SHP77 (cell line): ENCODE measurements at regions not wholly inside any gene's neighbourhood (a gene's known extent, or its start where the extent isn't known, plus 50 kb on each side); places are given as distances from the start of the nearest gene placed in this dataset.
"Not testable (repeated sequence)": the region's sequence is repeated elsewhere in the genome, so short reads cannot be mapped to it uniquely, and the experiment has no call there.

Experiments used
- DNase-seq, 2 experiments: peaks; one replicate each; lab custom pipeline; 2025; lab: John Stamatoyannopoulos, UW

- DNase-seq, result no peak
These were observed 841.3 kb upstream of the CTNND2 start for GRCh38 chr5:12745537-12745936.

GRCh38 chr5:12743582-12743981 is 839.3 kb upstream of the CTNND2 start:
- DNase-seq, result no peak

DNA sequence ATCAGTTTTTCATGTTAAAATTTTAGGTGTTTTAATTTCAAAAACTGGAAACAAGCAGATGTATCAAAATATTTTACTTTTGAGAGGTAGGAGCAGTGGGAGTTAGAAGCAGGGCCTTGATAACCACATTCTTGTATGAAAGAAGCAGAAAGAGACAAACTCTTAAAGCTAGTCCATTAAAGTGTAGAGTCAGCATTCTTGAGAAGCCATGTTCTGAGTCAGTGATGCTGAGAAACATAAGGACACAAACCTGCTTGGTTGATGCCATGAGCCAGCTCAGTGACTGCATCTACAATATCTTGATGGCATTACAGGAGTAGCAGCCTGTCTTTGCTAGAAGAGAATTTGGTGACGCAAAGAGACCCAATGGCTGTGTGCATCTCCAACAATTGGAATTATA is 826.1 kb upstream of the CTNND2 start:
- no peak for DNase-seq

- no peak for DNase-seq
These were observed 812.4 kb upstream of the CTNND2 start for GRCh38 chr5:12716664-12717063.

DNA sequence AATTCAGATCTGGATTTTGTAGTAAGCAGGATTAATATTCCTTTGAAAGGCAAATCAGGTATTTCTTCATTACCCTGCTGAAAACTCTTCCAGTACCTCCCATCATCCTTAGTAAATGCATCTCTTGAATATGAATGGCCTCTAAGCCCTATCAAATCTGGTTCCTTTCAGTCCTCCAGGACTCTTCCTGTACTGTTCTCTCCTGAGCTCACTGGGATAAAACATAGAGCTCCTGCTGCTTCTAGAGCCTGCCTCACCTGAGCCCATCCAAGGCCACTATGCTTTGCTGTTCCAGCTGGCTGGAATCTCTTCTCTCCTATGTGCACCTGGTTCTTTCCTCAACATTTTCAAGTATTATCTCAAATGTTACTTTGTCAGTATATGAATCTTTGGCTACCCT is 803.3 kb upstream of the CTNND2 start:
- no peak for DNase-seq

DNA sequence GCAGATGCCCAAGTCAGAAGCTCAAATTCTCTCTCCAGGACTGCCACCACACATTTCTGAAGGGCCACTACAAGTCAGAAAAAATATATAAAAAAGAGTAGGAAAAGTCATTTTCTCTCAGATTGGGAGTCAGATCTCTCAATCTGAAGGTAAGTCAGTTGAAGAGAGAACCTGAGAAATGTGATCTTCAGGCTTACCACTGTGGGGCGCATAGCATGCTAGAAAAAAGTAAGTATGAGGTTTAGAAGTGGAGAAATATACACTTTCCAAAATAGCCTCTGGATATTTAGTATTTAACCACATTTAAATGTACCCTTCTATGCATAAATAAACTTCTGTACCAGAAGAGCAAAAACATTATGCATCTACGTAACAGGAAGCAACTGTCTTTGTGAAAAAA is 800.7 kb upstream of the CTNND2 start:
- no peak for DNase-seq

GRCh38 chr5:12703254-12703653 is 799.0 kb upstream of the CTNND2 start:
- no peak for DNase-seq

- DNase-seq, result no peak
These were observed 791.4 kb upstream of the CTNND2 start for GRCh38 chr5:12695651-12696050.

DNA sequence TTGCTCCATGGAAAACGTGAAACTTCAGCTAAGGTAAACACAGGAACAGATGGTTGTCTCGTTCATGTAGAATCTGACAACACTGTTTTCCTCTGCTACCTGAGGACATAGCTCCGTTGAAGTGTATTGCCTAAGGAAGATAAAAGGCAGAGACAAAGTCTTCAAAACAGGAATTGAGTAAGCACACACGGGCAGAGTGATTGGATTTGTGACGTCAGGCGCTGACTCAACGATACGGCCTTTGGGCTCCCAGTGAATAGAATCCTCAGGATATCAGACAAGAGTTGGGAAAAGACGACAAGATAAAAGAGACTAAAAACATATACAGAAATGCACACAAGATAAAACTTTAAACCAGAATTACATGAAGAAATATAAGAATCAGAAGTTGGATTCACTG is 787.1 kb upstream of the CTNND2 start:
- DNase-seq, result peak; percentile 27 to 57

- no peak for DNase-seq
These were observed 786.1 kb upstream of the CTNND2 start for GRCh38 chr5:12690361-12690760.

GRCh38 chr5:12683249-12683648 is 779.0 kb upstream of the CTNND2 start:
- no peak for DNase-seq

DNA sequence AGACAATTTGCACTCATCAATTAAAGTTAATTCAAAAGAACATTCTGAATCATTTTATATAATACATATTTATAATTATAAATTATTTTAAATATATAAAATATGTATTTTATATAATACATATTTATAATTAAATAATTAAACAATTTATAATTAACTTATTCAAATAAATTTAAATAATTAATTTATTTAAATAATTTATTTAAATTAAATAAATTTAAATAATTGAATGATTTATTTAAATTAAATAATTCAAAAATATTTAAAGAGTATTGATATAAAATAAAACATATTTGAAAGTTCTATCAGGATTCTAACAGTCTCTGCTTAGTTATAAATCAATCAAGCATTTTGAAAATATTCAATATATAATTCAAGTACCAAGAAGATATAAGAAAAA is 775.5 kb upstream of the CTNND2 start:
- DNase-seq, result no peak

GRCh38 chr5:12675959-12676358 is 771.7 kb upstream of the CTNND2 start:
- DNase-seq, result no peak

- DNase-seq, result no peak
These were observed 767.9 kb upstream of the CTNND2 start for GRCh38 chr5:12672141-12672540.

DNA sequence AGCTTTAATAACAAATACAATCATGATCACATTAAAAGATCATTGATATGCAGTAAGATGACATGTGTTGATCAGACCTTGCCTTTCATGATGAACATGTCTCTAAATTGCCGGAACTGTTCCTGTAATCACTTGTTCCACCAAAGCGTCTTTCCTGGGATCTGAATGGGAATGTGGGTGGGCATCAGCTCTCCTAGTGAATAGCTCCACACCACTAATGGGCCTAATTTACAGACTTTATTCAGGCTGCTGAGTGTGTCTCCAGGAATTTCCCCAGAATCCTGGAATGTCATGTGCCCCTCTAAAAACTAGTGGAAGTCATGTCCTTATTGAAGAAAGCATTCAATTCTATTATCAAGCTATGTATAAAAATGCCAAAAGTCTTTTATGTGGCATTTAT is 765.1 kb upstream of the CTNND2 start:
- no peak for DNase-seq

- no peak for DNase-seq
These were observed 764.3 kb upstream of the CTNND2 start for GRCh38 chr5:12668564-12668963.

GRCh38 chr5:12667818-12668217 is 763.6 kb upstream of the CTNND2 start:
- DNase-seq, result not testable (repeated sequence)

DNA sequence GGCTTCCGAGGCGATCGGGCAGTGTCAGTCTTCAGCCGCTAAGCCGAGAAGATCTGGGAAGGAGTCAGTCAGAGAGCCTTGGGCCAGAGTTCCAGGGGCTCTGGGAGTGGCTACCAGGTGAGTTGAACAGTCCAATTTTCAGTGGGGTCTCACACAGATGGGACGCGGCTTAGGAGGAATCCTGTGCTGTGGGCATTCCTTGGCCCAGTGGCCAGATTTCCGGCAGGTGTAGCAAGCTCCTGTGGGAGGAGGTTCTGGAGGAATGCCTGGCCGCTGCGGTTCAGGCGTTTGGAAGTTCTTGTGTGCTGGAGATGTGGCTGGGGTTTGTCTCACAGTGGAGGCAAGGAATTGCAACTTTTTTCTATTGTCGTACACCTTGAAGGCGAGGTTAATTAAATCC is 761.5 kb upstream of the CTNND2 start:
- DNase-seq, result not testable (repeated sequence)

- DNase-seq, result no peak
These were observed 758.5 kb upstream of the CTNND2 start for GRCh38 chr5:12662545-12663314.

DNA sequence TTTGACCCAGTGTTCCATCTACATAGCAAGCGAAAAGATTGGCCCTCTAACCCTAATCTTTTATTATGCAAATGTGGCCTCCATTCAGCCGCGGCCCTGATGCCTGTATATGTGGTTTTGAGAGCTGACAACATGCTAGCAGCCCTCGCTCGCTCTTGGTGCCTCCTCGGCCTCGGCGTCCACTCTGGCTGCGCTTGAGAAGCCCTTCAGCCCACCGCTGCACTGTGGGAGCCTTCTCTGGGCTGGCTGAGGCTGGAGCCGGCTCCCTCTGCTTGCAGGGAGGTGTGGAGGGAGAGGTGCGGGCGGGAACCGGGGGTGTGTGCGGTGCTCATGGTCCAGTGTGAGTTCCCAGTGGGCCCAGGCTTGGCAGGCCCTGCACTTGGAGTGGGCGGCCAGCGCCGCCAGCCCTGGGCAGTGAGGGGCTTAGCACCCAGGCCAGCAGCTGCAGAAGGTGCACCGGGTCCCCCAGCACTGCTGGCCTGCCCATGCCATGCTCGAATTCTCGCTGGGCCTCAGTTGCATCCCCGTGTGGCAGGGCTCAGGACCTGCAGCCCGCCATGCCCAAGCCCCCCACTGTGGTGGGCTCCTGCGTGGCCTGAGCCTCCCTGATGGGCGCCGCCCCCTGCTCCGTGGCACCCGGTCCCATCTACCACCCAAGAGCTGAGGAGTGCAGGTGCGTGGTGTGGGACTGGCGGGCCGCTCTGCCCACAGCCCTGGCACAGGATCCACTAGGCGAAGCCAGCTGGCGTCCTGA is 757.5 kb upstream of the CTNND2 start:
- no peak for DNase-seq

DNA sequence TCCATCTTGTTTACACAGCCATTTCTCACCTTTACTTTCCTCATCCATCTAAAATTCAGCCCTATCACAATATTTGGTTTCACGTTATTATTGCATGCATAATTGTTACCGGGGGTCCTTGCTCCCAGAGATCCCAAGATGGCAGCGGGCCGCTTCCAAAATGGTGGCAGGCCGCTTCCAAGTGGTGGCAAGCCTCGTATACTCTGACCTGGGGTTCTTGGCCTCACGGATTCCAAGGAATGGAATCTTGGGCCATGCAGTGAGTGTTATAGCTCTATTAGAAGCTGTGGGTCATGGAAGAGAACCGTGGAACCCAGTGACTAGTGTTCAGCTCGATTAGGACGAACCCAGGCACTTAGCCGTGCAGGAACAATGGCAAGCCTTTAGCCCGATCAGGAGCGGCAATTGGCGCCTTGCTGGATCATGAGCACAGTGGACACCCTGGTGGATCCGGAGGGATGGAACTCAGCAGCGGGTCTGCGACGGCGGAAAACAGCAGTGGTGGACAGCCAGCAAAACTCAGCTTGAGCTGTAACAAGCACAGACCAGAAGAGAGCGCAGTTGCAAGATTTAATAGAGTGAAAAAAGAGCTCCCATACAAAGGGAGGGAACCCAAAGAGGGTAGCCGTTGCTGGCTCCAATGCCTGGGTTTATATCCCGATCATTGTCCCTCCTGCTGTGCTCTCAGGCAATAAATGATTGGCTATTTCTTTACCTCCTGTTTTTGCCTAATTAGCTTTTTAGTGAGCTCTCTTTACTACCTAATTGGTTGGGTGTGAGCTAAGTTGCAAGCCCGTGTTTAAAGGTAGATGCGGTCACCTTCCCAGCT is 756.2 kb upstream of the CTNND2 start:
- DNase-seq, result not testable (repeated sequence)

DNA sequence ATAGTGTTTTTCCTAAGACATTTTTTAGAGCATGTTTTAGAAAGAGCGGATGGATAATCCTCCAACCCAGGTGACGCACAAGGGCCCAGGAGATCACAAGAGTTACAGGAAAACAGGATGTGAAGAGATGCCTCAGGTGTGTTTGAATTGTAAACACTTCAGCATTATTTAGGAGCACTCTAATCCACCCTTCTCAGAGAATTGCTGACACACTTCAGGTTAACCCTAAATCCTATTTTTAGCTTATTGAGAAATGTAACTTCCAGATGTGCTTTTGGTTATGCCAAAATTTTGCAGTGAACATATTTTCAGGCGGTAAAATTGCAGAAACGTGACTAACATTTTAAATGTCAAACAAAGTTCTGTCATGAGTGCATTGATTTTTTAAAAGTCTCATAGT is 755.4 kb upstream of the CTNND2 start:
- peak; percentile 62 to 63 for DNase-seq
